ENCODE measurements at regions not wholly inside any gene's neighbourhood (a gene's known extent, or its start where the extent isn't known, plus 50 kb on each side); places are given as distances from the start of the nearest gene placed in this dataset.

GRCh38 chr12:59486827-59487226 is 109.0 kb upstream of the SLC16A7 start:
- in situ Hi-C loops (cut with MboI) = no loop called here
- BruUV-seq (replicated peaks) = no TSS peak
- TF ChIP-seq SP1 (IDR thresholded peaks at IDR 0.05; ENCODE audit: low read depth, low read length) = no peak
- no peak for TF ChIP-seq NFYB (IDR thresholded peaks at IDR 0.05; ENCODE audit: insufficient read depth, low read depth, low read length)
- no peak for TF ChIP-seq MYC (IDR thresholded peaks at IDR 0.05; ENCODE audit: insufficient read depth, insufficient read length, insufficient replicate concordance, low read length, severe bottlenecking)
- no peak for TF ChIP-seq CBX5 (IDR thresholded peaks at IDR 0.05; ENCODE audit: low read depth)
- TF ChIP-seq MYB (IDR thresholded peaks at IDR 0.05; ENCODE audit: borderline replicate concordance, low read depth, low read length) = no peak
- no peak for TF ChIP-seq ZSCAN29 (IDR thresholded peaks at IDR 0.05)
- TF ChIP-seq POLR2AphosphoS2 (IDR thresholded peaks at IDR 0.05; ENCODE audit: low read depth, low read length) = no peak
- no peak for TF ChIP-seq PRDM15 (CRISPR knock-in tag; IDR thresholded peaks at IDR 0.05)
- TF ChIP-seq CBFB (IDR thresholded peaks at IDR 0.05; ENCODE audit: low read depth) = no peak
- TF ChIP-seq RCOR1 (conservative IDR thresholded peaks at IDR 0.05; ENCODE audit: low read depth, low read length) = no peak
- TF ChIP-seq BCL11A (IDR thresholded peaks at IDR 0.05; ENCODE audit: low read depth, low read length) = no peak
- no peak for TF ChIP-seq ETV6 (conservative IDR thresholded peaks at IDR 0.05 in 1 of 2, IDR thresholded peaks at IDR 0.05 in 1 of 2; ENCODE audit: borderline replicate concordance in 1 of 2, low read depth in 1 of 2)
- no peak for TF ChIP-seq ELK1 (IDR thresholded peaks at IDR 0.05; ENCODE audit: low read depth, low read length)
- no peak for TF ChIP-seq HSF1 (IDR thresholded peaks at IDR 0.05; ENCODE audit: low read depth, low read length)
- TF ChIP-seq RELB (IDR thresholded peaks at IDR 0.05; ENCODE audit: low read depth) = no peak
- TF ChIP-seq SMARCA5 (IDR thresholded peaks at IDR 0.05) = no peak
- no peak for TF ChIP-seq MAX (IDR thresholded peaks at IDR 0.05; ENCODE audit: low read depth, low read length)
- no peak for TF ChIP-seq RAD21 (IDR thresholded peaks at IDR 0.05; ENCODE audit: insufficient read depth, low read depth, low read length)

More at GRCh38 chr12:59486827-59487226, 109.0 kb upstream of the SLC16A7 start:
- intact Hi-C loops (cut with micrococcal nuclease; ENCODE audit: unreplicated experiment) = no loop called here
- no peak overlapping the region for H3K4me3 ChIP-seq
- H3K4me1 ChIP-seq (ENCODE audit: control insufficient read depth, insufficient read depth, low read length) = no peaks in the 10 kb centered on the region
- H3K4me2 ChIP-seq (ENCODE audit: control insufficient read depth, insufficient read depth) = no peak overlapping the region
- H2AFZ ChIP-seq (ENCODE audit: control insufficient read depth, low read depth, low read length) = no peak overlapping the region
- FAIRE-seq (no peak), ATAC-seq (no peak), DNase-seq (ENCODE audit: low read depth, low spot score) (no peak)
- H3K79me2 ChIP-seq (ENCODE audit: control insufficient read depth, insufficient read depth, low read length) = no peaks in the 10 kb centered on the region
- H3K27ac ChIP-seq (ENCODE audit: control insufficient read depth, insufficient read depth) = no peak overlapping the region
- WGBS (ENCODE audit: insufficient coverage, insufficient replicate concordance, low lambda C conversion rate, missing lambda C conversion rate) = 0% methylated on average over 1 of the region's 1 CpG
- no peaks in the 10 kb centered on the region for H3K27me3 ChIP-seq (replicated peaks in 1 of 2; ENCODE audit: control insufficient read depth in 2 of 2, insufficient read depth in 2 of 2, low read length in 1 of 2)
- POLR2A ChIA-PET = no interaction called here
- CTCF ChIA-PET = no interaction called here
- no peaks in the 10 kb centered on the region for H4K20me1 ChIP-seq (ENCODE audit: control insufficient read depth, insufficient read depth)
- no peaks in the 10 kb centered on the region for H3K9me3 ChIP-seq (replicated peaks; ENCODE audit: control insufficient read depth, insufficient read depth, low read length)
- H3K36me3 ChIP-seq (ENCODE audit: control insufficient read depth in 2 of 2, insufficient read depth in 2 of 2, low read length in 1 of 2) = no peaks in the 10 kb centered on the region
- RAD21 ChIA-PET (ENCODE audit: unreplicated experiment) = no interaction called here
- H3K9ac ChIP-seq (ENCODE audit: control insufficient read depth, insufficient read depth, low read length) = no peak overlapping the region
- SMC1A ChIA-PET (ENCODE audit: uncharacterized antibody, unreplicated experiment) = no interaction called here

Data from GM12878 (cell line).